ENCODE measurements at regions not wholly inside any gene's neighbourhood (a gene's known extent, or its start where the extent isn't known, plus 50 kb on each side); places are given as distances from the start of the nearest gene placed in this dataset.

- intact Hi-C loops (cut with DNase I; ENCODE audit: low total_unique reads) = no loop called here
- no peak for DNase-seq
- no peak overlapping the region for H3K4me3 ChIP-seq
- TF ChIP-seq POLR2A (IDR thresholded peaks at IDR 0.05) = no peak
- TF ChIP-seq, protein P1, sequence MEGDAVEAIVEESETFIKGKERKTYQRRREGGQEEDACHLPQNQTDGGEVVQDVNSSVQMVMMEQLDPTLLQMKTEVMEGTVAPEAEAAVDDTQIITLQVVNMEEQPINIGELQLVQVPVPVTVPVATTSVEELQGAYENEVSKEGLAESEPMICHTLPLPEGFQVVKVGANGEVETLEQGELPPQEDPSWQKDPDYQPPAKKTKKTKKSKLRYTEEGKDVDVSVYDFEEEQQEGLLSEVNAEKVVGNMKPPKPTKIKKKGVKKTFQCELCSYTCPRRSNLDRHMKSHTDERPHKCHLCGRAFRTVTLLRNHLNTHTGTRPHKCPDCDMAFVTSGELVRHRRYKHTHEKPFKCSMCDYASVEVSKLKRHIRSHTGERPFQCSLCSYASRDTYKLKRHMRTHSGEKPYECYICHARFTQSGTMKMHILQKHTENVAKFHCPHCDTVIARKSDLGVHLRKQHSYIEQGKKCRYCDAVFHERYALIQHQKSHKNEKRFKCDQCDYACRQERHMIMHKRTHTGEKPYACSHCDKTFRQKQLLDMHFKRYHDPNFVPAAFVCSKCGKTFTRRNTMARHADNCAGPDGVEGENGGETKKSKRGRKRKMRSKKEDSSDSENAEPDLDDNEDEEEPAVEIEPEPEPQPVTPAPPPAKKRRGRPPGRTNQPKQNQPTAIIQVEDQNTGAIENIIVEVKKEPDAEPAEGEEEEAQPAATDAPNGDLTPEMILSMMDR (IDR thresholded peaks at IDR 0.05) = no peak
- no peaks in the 10 kb centered on the region for H3K9me3 ChIP-seq
- H3K27me3 ChIP-seq = no peaks in the 10 kb centered on the region
- H3K4me1 ChIP-seq = no peaks in the 10 kb centered on the region
- H3K36me3 ChIP-seq = no peaks in the 10 kb centered on the region
- no peak overlapping the region for H3K27ac ChIP-seq
Measured at GRCh38 chr6:54451516-54451915, 143.3 kb downstream of the TINAG start.

DNA sequence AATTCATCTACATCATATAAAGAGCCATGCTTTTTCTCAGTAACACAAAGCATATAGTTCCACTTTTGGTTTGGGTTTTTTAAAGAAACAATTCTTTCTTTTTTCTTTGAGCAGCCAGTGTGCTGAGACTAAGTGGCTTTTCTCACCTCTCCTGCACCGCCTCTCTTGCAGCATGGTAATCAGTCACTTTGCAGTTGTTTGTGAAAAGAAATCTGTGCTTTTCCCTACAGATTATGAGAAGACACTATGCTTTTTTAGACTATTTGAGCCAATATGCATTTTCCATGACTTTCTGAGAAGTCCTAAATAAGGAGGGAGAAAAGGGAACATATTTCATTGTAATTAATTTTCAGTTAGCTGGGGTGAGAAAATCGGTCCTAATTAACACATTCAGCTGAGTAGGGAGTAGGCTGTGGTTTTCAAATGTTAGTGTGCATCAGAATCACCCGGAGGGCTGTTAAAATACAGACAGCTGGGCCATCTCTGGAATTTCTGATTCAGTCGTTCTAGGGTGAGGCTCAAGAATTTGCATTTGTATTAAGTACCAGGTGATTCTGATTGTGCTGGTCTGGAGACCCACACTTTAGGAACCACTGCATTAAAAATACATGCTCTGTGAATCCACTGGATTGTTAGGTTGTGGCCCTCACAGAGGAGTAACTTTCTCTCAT, 155.2 kb downstream of the TINAG start:
- TF ChIP-seq, protein P1 (IDR thresholded peaks at IDR 0.05) = no peak
- no peak for TF ChIP-seq POLR2A (IDR thresholded peaks at IDR 0.05)
- H3K4me1 ChIP-seq = no peaks in the 10 kb centered on the region
- no peak for DNase-seq
- no peak overlapping the region for H3K4me3 ChIP-seq
- no peak overlapping the region for H3K27ac ChIP-seq
- H3K36me3 ChIP-seq = no peaks in the 10 kb centered on the region
- intact Hi-C loops (cut with DNase I; ENCODE audit: low total_unique reads) = no loop called here
- H3K27me3 ChIP-seq = no peaks in the 10 kb centered on the region
- H3K9me3 ChIP-seq = no peaks in the 10 kb centered on the region

DNA sequence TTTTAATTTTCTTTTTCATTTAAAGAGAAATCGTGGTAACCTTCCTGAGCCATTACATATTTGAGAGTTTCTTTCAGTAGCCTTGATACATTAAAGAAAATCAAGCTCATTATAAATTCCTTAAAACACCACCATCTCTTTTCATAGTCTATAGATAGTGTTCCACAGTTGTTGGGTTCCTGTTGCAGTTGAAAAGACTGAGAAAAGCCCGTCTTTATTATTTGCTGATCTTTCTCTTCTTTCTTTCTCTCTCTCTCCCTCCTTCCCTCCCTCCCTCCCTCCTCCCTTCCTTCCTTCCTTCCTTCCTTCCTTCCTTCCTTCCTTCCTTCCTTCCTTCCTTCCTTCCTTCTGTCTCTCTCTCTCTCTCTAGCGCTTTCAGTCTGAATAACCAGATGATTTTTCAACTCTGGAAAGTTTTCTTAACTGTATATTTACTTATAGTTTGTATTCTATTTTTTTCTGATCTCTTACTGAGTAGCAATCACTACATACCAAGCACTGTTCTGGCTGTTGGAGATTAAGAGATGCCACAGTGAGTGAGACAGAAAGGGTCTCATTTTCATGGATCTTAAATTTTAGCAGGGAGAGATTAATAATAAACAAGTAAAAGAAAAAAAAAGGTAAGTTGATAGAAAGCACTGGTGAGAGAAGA, 157.5 kb downstream of the TINAG start:
- no peaks in the 10 kb centered on the region for H3K9me3 ChIP-seq
- TF ChIP-seq POLR2A (IDR thresholded peaks at IDR 0.05) = no peak
- TF ChIP-seq, protein P1 (IDR thresholded peaks at IDR 0.05) = no peak
- no peak for DNase-seq
- intact Hi-C loops (cut with DNase I; ENCODE audit: low total_unique reads) = no loop called here
- H3K4me1 ChIP-seq = no peaks in the 10 kb centered on the region
- no peaks in the 10 kb centered on the region for H3K36me3 ChIP-seq
- no peak overlapping the region for H3K27ac ChIP-seq
- no peak overlapping the region for H3K4me3 ChIP-seq
- H3K27me3 ChIP-seq = no peaks in the 10 kb centered on the region

GRCh38 chr6:54467384-54467783, 159.1 kb downstream of the TINAG start:
- H3K9me3 ChIP-seq = no peaks in the 10 kb centered on the region
- H3K4me1 ChIP-seq = no peaks in the 10 kb centered on the region
- H3K36me3 ChIP-seq = no peaks in the 10 kb centered on the region
- TF ChIP-seq, protein P1 (IDR thresholded peaks at IDR 0.05) = no peak
- TF ChIP-seq POLR2A (IDR thresholded peaks at IDR 0.05) = no peak
- no peaks in the 10 kb centered on the region for H3K27me3 ChIP-seq
- no peak for DNase-seq
- H3K27ac ChIP-seq = no peak overlapping the region
- no peak overlapping the region for H3K4me3 ChIP-seq
- intact Hi-C loops (cut with DNase I; ENCODE audit: low total_unique reads) = no loop called here

DNA sequence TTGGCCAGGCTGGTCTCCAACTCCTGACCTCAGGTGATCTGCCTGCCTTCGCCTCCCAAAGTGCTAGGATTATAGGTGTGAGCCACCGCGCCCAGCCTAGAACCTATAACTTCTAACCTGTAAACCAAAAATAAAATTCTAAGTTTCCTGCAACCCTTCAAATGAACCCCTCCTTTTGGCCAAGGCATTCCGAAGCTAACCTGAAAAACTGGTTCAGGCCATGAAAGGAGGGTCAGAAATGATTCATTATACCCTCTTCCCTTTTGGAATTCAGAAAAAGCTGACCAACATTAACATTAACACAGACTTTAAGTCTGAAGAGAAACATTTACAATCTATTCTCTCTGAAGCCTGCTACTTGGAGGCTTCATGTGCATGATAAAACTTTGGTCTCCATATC, 165.1 kb downstream of the TINAG start:
- no peak for DNase-seq
- Histone ChIP-seq H3K4me3 (no peak overlapping the region), H3K27me3 (no peaks in the 10 kb centered on the region), H3K9me3 (no peaks in the 10 kb centered on the region), H3K27ac (no peak overlapping the region), H3K4me1 (no peaks in the 10 kb centered on the region), H3K36me3 (no peaks in the 10 kb centered on the region)
- TF ChIP-seq, protein P1 (IDR thresholded peaks at IDR 0.05) = no peak
- TF ChIP-seq POLR2A (IDR thresholded peaks at IDR 0.05) = no peak
- intact Hi-C loops (cut with DNase I; ENCODE audit: low total_unique reads) = no loop called here

Data from uterus (tissue), 3 donors.